HepG2 (cell line): ENCODE measurements at regions not wholly inside any gene's neighbourhood (a gene's known extent, or its start where the extent isn't known, plus 50 kb on each side); places are given as distances from the start of the nearest gene placed in this dataset.

ENCODE experiments used
- GTF2F1 ChIP-seq: fragments of 150-350 bp; IDR thresholded peaks from 2 replicates; pipeline ENCODE4 v1.6.1; 2014; ENCODE audit warnings: low read length
- TAF15 ChIP-seq: fragments of 200-400 bp; formaldehyde crosslinking; IDR thresholded peaks from one replicate; pipeline ENCODE4 v1.6.1; 2018; ENCODE audit warnings: mild to moderate bottlenecking, low read depth, low read length; ENCODE audit not compliant: poor library complexity, severe bottlenecking
- ZFP82 ChIP-seq: sonication (generic); formaldehyde crosslinking; IDR thresholded peaks from 2 replicates; pipeline ENCODE4 v1.5.1; 2020; ENCODE audit warnings: mild to moderate bottlenecking, missing genetic modification reagents, borderline replicate concordance

GRCh38 chr3:20480786-20481365 is 294.9 kb upstream of the SGO1 start:
- no peak for TF ChIP-seq TAF15
- TF ChIP-seq ZFP82 (CRISPR knock-in tag), result no peak
- TF ChIP-seq GTF2F1, result no peak
